Spleen (tissue), 7 donors: ENCODE measurements at regions not wholly inside any gene's neighbourhood (a gene's known extent, or its start where the extent isn't known, plus 50 kb on each side); places are given as distances from the start of the nearest gene placed in this dataset.

ENCODE experiments used
- CTCF ChIP-seq, 11 experiments: fragments of 200-600 bp in 7 of 11; fragments of 450-650 bp in 4 of 11; sonication (generic) in 4 of 11; IDR thresholded peaks in 8 of 11; conservative IDR thresholded peaks in 3 of 11; 1 replicate in 7 of 11; 2 replicates in 4 of 11; pipeline versions ENCODE4 v1.4.0 to v1.8.0; 2016 to 2021; ENCODE audit warnings: antibody characterized with exemption in 11 of 11, inconsistent platforms in 4 of 11, mild to moderate bottlenecking in 1 of 11
- POLR2A ChIP-seq, 3 donors: fragments of 450-650 bp; IDR thresholded peaks; one replicate each; pipeline ENCODE4 v1.5.1; 2017; ENCODE audit warnings: antibody characterized with exemption in 3 of 3, mild to moderate bottlenecking in 1 of 3
- POLR2AphosphoS5 ChIP-seq, 3 donors: sonication (generic); formaldehyde crosslinking; IDR thresholded peaks; one replicate each; pipeline ENCODE4 v1.5.1; 2017; ENCODE audit warnings: antibody characterized with exemption in 3 of 3
- donor health status: DM: no; HTN: no; CAD: no; lungs with moderate emphysema.
- donor health status: DM: no; HTN: no; CAD: no.
- donor health status: DM: no; HTN: no; CAD: no.

GRCh38 chr10:55351431-55351830 lies 550.4 kb upstream of the PCDH15 start:
- TF ChIP-seq CTCF (IDR thresholded peaks at IDR 0.05 in 8 of 11, conservative IDR thresholded peaks at IDR 0.05 in 3 of 11) = no peak
- no peak for TF ChIP-seq POLR2A (IDR thresholded peaks at IDR 0.05)
- TF ChIP-seq POLR2AphosphoS5 (IDR thresholded peaks at IDR 0.05) = no peak
